Astrocyte (in vitro differentiated cells and primary cell): ENCODE measurements at regions not wholly inside any gene's neighbourhood (a gene's known extent, or its start where the extent isn't known, plus 50 kb on each side); places are given as distances from the start of the nearest gene placed in this dataset.

Source experiments
- EZH2 ChIP-seq: IDR thresholded peaks from 2 replicates; pipeline ENCODE4 v1.6.1; 2012; ENCODE audit warnings: mild to moderate bottlenecking, low read length, inconsistent platforms; ENCODE audit not compliant: insufficient read depth
- TF ChIP-seq, protein P1 (sequence below): IDR thresholded peaks from 2 replicates; pipeline ENCODE4 v1.5.1; 2011; ENCODE audit warnings: low read depth, mild to moderate bottlenecking, inconsistent platforms, low read length, moderate library complexity; ENCODE audit not compliant: insufficient read depth

DNA sequence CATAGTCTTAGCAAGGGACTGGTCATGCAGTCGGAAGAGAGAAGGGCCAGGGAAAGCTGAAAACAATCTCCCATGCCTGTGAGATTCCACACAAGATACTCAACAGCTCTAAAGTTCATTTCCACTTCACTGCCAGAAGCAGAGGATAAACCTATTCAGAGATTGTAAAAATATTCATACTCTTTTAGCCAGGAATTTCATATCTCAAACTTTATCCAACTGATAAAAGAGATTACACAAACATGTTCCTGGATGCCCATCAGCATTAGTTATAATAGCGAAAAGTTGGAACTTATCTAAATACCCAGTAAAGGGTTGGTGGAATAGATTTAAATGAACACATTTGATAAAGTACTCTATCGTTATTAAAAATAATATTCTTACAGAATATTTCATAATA lies 75.2 kb upstream of the ARHGEF3 start:
- TF ChIP-seq, protein P1, sequence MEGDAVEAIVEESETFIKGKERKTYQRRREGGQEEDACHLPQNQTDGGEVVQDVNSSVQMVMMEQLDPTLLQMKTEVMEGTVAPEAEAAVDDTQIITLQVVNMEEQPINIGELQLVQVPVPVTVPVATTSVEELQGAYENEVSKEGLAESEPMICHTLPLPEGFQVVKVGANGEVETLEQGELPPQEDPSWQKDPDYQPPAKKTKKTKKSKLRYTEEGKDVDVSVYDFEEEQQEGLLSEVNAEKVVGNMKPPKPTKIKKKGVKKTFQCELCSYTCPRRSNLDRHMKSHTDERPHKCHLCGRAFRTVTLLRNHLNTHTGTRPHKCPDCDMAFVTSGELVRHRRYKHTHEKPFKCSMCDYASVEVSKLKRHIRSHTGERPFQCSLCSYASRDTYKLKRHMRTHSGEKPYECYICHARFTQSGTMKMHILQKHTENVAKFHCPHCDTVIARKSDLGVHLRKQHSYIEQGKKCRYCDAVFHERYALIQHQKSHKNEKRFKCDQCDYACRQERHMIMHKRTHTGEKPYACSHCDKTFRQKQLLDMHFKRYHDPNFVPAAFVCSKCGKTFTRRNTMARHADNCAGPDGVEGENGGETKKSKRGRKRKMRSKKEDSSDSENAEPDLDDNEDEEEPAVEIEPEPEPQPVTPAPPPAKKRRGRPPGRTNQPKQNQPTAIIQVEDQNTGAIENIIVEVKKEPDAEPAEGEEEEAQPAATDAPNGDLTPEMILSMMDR, result no peak
- TF ChIP-seq EZH2, result no peak
